Fibroblast of mammary gland (primary cell): ENCODE measurements at regions not wholly inside any gene's neighbourhood (a gene's known extent, or its start where the extent isn't known, plus 50 kb on each side); places are given as distances from the start of the nearest gene placed in this dataset.

ENCODE experiments used
- DNase-seq: peaks from one replicate; pipeline ENCODE4 v3.0.0-alpha.2; 2010; ENCODE audit warnings: low read depth
- H3K4me3 ChIP-seq: 2 replicates; pipeline ENCODE4 v1.5.1; 2011; ENCODE audit warnings: low read depth, mild to moderate bottlenecking, low read length, moderate library complexity; ENCODE audit not compliant: control insufficient read depth
- CTCF ChIP-seq: conservative IDR thresholded peaks from 2 replicates; pipeline ENCODE4 v1.5.1; 2011; ENCODE audit warnings: low read depth, low read length, inconsistent platforms; ENCODE audit not compliant: control insufficient read depth, insufficient read depth

- TF ChIP-seq CTCF: no peak
Observed at GRCh38 chr22:49544286-49544685, 283.4 kb downstream of the BRD1 start.

GRCh38 chr22:49543876-49544275 is 283.8 kb downstream of the BRD1 start:
- no peak for TF ChIP-seq CTCF
- DNase-seq: no peak
- H3K4me3 ChIP-seq: no peak overlapping the region

More at GRCh38 chr22:49544286-49544685, 283.4 kb downstream of the BRD1 start:
- no peak overlapping the region for H3K4me3 ChIP-seq
- DNase-seq: no peak

GRCh38 chr22:49541693-49542230 is 285.9 kb downstream of the BRD1 start:
- no peak overlapping the region for H3K4me3 ChIP-seq
- no peak for DNase-seq
- TF ChIP-seq CTCF: no peak

- no peak overlapping the region for H3K4me3 ChIP-seq
- no peak for DNase-seq
- TF ChIP-seq CTCF: no peak
Observed at GRCh38 chr22:49540913-49541692, 286.6 kb downstream of the BRD1 start.

GRCh38 chr22:49540084-49540912 is 287.4 kb downstream of the BRD1 start:
- H3K4me3 ChIP-seq: no peak overlapping the region
- no peak for TF ChIP-seq CTCF
- DNase-seq: no peak

GRCh38 chr22:49538006-49538405 is 289.7 kb downstream of the BRD1 start:
- no peak for TF ChIP-seq CTCF
- H3K4me3 ChIP-seq: no peak overlapping the region
- DNase-seq: no peak
